LHCN-M2 (cell line): ENCODE measurements at regions not wholly inside any gene's neighbourhood (a gene's known extent, or its start where the extent isn't known, plus 50 kb on each side); places are given as distances from the start of the nearest gene placed in this dataset.
"Not testable (repeated sequence)": the region's sequence is repeated elsewhere in the genome, so short reads cannot be mapped to it uniquely, and the experiment has no call there.

Source experiments
- DNase-seq: peaks from one replicate; pipeline ENCODE4 v3.0.0-alpha.2; 2012; ENCODE audit warnings: low read depth

GRCh38 chr12:9337656-9338055 lies 129.5 kb upstream of the PZP start:
- DNase-seq = no peak

DNA sequence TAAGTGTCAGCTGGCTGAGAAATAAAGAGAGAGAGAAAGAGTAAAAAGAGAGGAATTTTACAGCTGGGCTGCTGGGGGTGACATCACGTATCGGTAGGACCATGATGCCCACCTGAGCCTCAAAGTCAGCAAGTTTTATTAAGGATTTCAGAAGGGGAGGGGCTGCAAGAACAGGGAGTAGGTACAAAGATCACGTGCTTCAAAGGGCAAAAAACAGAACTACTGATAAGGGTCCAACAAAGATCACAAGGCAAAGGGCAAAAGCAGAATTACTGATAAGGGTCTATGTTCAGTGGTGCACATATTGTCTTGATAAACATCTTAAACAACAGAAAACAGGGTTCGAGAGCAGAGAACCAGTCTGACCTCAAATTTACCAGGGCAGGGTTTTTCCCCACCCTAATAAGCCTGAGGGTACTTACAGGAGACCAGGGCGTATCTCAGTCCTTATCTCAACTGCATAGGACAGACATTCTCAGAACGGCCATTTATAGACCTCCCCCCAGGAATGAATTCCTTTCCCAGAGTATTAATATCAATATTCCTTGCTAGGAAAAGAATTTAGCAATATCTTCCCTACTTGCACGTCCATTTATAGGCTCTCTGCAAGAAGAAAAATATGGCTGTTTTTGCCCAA lies 128.3 kb upstream of the PZP start:
- not testable (repeated sequence) for DNase-seq

DNA sequence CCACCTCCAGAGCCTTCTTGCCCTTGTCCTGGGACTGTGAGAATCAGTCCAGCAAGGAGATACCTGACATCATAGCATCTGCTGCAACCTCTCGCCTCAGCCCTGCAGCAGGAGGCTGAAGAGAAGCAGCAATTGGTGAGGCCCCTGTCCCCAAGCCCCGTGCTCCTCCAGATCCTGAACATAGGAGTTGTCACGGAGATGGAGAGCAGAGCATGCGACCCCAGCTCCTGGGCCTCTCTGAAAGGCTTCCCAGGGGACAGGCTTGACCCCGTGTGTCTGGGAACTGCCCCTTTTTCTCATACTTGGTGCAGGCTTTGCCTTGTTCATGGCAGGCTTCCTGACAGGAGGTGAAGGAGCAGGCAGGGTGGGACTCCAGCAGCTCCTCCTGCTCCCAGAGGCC lies 127.7 kb upstream of the PZP start:
- DNase-seq = no peak

DNA sequence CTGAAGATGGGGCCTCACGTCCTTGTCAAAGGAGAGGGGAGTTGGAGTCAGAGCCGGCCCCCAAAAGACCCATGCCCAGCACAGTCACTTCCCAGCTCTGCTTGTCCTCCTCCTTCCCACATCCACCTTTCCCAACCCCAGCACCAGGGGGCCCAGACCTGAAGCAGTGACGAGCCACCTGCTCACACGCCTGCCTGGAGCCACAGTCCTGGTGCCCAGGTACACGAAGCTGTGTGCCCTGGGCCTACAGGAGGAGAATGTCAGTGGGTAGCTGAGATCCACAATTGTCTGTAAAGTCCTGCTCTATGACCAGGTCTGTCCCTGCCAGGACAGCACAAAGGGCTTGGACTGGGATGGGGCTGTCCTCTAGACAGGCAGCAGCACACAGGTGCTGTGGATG lies 126.8 kb upstream of the PZP start:
- DNase-seq = no peak

GRCh38 chr12:9334041-9334692 lies 126.0 kb upstream of the PZP start:
- DNase-seq = no peak

DNA sequence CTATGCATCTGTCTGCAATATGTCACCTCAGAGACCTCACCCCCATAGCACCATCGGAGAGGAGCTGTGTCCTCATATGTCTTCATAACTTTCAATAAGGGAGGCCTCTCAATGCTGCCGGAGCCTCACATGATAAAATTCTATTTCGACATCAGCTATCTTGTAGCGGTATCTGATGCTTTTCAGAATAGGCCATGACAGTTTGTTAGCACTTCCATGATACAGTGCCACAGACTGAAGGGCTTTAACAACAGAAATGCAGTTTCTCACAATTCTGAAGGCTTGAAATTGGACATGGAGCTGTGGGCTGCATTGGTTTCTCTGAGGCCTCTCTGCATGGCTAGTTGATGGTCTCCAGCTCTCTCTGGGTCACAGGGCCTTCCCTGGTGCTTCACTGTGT lies 125.0 kb upstream of the PZP start:
- no peak for DNase-seq

DNA sequence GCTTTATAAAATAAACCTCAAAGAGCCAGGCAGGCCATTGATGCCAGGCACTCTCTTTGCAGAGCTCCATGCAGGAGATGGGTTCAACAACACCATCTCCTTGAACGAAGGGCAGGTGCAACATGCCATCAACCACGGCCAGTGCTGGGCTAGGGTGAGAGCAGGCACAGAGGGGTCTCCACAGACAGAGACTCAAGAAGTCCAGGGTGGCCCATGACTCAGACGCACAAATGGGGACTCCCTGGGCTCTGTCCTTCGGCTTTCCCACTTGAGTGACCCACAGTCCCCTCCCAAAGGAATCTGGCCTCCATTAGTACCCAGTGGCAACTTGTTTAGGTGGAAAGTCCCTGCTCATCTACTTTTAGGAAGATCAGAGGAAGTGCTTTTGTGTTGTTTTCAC lies 124.4 kb upstream of the PZP start:
- DNase-seq = no peak

GRCh38 chr12:9331218-9331626 lies 123.0 kb upstream of the PZP start:
- peak; percentile 56 for DNase-seq

GRCh38 chr12:9329019-9329418 lies 120.8 kb upstream of the PZP start:
- no peak for DNase-seq

DNA sequence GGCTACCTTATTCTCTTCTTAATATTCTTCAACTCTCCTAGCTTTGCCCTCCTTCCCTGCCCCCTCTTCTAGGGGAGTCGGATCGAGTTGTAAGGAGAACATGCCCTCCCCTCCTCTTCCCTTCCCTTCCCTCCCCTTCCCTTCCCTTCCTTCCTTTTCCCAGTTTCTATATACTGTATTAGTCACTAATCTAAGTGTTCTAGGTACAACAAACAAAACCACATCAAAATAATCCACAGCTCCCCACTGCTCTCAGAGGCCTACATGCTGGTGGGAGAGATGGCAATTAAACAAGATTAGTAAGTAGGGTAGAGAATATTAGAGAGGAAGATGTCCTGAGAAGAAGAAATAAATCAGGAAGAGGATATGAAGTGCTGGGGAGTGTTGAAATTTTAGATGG lies 119.9 kb upstream of the PZP start:
- no peak for DNase-seq

DNA sequence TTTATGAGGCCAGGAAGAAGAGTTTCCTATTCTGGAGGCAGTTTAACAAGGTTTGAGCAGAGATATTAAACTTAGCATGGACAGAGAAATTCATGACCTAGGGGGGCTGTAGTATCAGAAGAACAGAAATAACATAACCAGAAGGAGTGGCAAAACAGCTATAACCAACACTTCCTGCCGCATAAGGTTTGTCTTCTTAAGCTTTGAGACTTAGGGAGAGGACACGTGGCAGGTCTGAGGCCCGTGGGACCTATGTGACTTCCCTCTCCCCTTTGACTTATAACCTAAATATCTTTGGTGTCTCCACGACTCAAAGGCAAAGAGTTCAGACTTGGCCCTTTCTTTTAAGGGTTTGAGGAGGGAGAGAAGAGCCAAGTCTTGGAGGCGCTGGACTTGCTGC lies 119.1 kb upstream of the PZP start:
- no peak for DNase-seq

GRCh38 chr12:9326849-9327248 lies 118.7 kb upstream of the PZP start:
- DNase-seq = not testable (repeated sequence)

GRCh38 chr12:9326085-9326484 lies 117.9 kb upstream of the PZP start:
- no peak for DNase-seq

DNA sequence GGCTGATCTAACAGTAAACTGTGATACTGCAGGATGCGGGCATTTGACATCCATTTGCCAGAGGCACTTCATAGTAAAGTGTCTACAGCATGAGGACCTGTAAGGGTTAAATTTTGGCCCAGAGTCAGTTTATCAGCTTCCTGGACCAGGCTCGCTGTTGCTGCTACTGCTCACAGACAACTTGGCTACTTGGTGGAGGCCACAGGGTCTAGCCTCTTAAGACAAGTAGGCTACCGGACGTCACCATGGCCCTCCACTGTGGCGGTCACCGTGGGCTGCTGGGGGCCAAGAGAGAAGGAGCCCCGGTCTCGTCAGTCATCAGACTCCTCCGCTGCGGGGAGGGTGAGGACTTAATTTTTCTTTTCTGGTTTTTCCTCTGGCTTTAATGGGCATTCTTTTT lies 117.3 kb upstream of the PZP start:
- DNase-seq = no peak

GRCh38 chr12:9324782-9325181 lies 116.6 kb upstream of the PZP start:
- DNase-seq = no peak

DNA sequence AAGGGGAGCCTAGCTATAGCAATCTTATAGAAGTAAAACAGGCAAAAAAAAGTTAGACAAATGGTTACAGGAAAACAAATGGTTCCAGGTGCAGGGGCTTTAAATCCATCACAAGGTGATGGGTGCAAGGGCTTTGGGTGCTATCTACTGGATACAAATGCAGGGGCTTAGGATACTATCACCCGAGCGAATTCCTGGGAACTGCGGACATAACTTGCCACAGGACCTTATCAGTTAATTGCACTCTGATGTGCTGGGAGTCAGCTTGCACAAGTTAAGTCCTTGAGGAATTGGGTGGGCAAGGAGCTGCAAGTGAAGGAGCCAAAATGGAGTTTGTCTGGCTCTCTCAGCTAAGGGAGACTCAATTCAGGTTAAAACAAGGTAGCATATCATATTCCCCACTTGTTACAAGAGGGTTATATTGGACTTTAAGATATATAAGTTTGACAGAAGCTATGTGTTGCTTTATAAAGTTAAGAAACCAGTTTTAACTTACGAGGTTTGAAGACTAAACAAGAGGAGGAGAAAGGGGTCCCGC lies 115.0 kb upstream of the PZP start:
- no peak for DNase-seq

GRCh38 chr12:9319842-9320173 lies 111.6 kb upstream of the PZP start:
- no peak for DNase-seq

GRCh38 chr12:9319044-9319841 lies 111.0 kb upstream of the PZP start:
- DNase-seq = no peak

DNA sequence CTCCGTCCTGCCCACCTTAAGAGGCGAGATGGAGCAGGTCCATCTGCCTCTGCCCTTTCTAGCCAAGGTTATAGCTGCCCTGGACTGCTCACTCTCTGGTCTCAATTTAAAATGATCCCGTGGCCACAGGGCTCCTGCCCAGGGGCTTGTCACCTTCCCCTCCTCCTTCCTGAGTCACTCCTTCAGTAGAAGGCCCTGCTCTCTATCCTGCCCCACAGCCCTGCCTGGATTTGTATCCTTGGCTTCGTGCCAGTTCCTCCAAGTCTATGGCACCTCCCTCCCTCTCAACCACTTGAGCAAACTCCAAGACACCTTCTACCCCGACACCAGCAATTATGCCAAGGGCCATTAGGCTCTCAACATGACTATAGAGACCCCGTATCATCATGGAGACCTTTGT lies 105.3 kb upstream of the PZP start:
- DNase-seq = not testable (repeated sequence)

DNA sequence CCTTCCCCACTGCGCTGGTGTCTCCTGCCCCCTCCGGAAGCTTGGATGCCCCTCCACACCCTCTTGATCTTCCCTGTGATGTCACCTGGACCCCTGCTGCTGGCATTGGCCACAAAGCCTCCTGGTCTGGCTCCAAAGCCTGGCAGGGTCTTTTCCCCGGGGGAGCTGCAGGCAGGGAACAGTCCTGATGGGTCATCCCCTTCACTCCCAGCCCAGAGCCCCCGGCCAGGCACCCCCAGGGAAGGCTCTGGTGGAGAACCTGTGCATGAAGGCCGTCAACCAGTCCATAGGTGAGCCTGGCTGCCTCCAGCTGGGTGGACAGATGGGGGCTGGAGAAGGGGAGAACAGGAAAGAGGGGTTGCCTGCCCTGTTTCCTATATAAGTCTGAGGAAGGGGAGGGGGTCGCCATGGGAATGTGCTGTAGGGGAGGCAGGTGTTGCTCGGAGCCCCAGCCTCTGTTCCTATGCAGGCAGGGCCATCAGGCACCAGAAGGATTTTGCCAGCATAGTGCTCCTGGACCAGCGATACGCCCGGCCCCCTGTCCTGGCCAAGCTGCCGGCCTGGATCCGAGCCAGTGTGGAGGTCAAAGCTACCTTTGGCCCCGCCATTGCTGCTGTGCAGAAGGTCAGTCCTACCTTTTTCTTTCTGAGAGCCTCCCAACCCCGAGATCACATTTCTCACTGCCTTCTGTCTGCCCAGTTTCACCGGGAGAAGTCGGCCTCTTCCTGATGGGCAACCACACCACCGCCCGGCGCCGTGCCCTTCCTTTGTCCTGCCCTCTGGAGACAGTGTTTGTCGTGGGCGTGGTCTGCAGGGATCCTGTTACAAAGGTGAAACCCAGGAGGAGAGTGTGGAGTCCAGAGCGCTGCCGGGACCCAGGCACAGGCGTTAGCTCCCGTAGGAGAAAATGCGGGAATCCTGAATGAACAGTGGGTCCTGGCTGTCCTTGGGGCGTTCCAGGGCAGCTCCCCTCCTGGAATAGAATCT lies 104.5 kb upstream of the PZP start:
- not testable (repeated sequence) for DNase-seq

DNA sequence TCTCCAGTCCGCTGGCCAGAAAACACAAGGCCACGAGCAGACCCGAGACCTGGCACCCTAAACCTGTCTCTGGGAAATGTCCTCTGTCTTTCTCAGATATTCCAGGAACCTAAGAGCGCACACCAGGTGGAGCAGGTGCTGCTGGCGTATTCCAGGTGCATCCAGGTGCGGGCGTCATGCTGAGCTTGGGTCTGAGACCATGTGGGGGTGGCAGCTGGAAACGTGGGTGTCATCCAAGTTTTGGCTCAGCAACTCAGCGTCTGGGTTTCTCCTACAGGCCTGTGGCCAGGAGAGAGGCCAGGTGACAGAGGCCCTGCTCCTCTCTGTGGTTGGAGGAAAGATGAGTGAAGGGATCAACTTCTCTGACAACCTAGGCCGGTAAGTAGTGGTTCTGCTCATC lies 103.3 kb upstream of the PZP start:
- not testable (repeated sequence) for DNase-seq

- DNase-seq = not testable (repeated sequence)
These were observed 102.5 kb upstream of the PZP start for GRCh38 chr12:9310645-9311044.
